ENCODE measurements at regions not wholly inside any gene's neighbourhood (a gene's known extent, or its start where the extent isn't known, plus 50 kb on each side); places are given as distances from the start of the nearest gene placed in this dataset.

DNA sequence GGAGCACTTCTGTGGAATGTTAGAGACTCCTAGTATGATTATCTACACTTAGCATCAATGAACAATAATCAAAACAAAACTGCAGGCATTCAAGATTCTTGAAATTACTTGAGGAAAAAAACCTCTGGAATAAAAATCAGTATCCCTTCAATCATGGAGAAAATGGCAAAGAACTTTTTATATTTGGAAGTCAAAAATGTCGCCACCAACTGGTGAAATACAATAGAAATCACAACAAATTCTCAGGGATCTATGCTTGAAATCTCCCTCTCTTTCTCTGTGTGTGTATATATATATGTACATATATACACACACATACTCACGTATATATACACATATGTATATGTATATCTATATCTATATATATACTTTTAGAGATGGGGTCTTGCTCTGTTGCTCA lies 378.9 kb upstream of the ALCAM start:
- no peak for DNase-seq
- H3K9me3 ChIP-seq, result no peaks in the 10 kb centered on the region
- no peaks in the 10 kb centered on the region for H3K4me1 ChIP-seq
- no peaks in the 10 kb centered on the region for H3K36me3 ChIP-seq
- intact Hi-C loops (cut with DNase I), result no loop called here
- TF ChIP-seq POLR2A (IDR thresholded peaks at IDR 0.05) (no peak), CTCF (IDR thresholded peaks at IDR 0.05) (no peak)
- H3K27ac ChIP-seq, result no peak overlapping the region
- H3K27me3 ChIP-seq, result no peaks in the 10 kb centered on the region
- WGBS, 4 donors, result 74 to 88% (median 83%) methylated on average over 2 of the region's 2 CpGs
- H3K4me3 ChIP-seq, result no peak overlapping the region
- no peak for ATAC-seq

DNA sequence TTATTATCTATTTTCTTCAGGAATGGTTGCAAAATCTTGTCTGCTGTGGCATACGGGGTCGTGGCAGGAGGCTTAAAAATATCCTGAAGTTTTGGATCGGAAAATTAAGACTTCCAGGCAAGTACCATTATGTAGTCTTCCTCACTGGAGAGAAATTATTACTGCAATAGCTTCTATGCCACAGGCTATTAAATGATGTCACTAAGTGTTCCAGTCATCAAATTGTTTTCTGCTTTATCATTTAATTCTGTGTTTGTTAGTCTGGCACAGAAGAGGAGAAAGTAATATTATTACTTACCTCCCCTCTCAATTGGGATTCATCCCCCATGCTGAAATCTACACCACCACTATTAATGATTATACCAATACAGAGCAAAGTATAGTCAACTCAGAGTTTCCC lies 378.2 kb upstream of the ALCAM start:
- 84 to 91% (median 89%) methylated on average over 3 of the region's 3 CpGs for WGBS, 4 donors
- intact Hi-C loops (cut with DNase I), result no loop called here
- no peaks in the 10 kb centered on the region for H3K27me3 ChIP-seq

DNA sequence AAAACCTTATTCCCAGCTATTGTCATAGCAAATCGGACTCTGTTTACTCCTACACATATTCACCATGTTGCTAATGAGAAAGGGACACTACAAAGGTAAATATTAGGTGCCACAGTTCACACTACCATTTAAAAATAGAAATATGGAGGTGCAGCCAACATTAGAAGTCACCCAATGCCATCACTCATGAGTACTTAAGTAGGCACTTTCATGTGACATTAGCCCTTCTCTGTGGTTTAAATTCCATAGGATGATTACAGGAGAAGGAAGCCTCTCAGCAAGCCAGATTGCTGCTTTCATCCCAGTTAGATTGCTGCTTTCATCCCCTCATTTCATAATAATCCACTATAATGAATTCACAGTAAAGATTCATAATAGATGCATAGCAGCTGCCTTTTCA lies 376.8 kb upstream of the ALCAM start:
- ATAC-seq, result peak; percentile 51 to 65 (median 58)
- no peak overlapping the region for H3K4me3 ChIP-seq

More for the DNA sequence above, 378.2 kb upstream of the ALCAM start:
- Histone ChIP-seq H3K27ac (no peak overlapping the region), H3K36me3 (no peaks in the 10 kb centered on the region), H3K4me3 (no peak overlapping the region), H3K4me1 (no peaks in the 10 kb centered on the region), H3K9me3 (no peaks in the 10 kb centered on the region)
- TF ChIP-seq POLR2A (IDR thresholded peaks at IDR 0.05) (no peak), CTCF (IDR thresholded peaks at IDR 0.05) (no peak)
- DNase-seq (no peak), ATAC-seq (no peak)

GRCh38 chr3:104990758-104991157 lies 376.0 kb upstream of the ALCAM start:
- DNase-seq, result no peak
- ATAC-seq, result no peak
- intact Hi-C loops (cut with DNase I), result no loop called here
- H3K4me1 ChIP-seq, result no peaks in the 10 kb centered on the region
- 63 to 69% (median 65%) methylated on average over 2 of the region's 2 CpGs for WGBS, 4 donors
- H3K27me3 ChIP-seq, result no peaks in the 10 kb centered on the region
- no peaks in the 10 kb centered on the region for H3K36me3 ChIP-seq
- H3K4me3 ChIP-seq, result no peak overlapping the region
- H3K27ac ChIP-seq, result no peak overlapping the region
- TF ChIP-seq POLR2A (IDR thresholded peaks at IDR 0.05) (no peak), CTCF (IDR thresholded peaks at IDR 0.05) (no peak)
- H3K9me3 ChIP-seq, result no peaks in the 10 kb centered on the region

More for the DNA sequence above, 376.8 kb upstream of the ALCAM start:
- Histone ChIP-seq H3K27ac (no peak overlapping the region), H3K36me3 (no peaks in the 10 kb centered on the region), H3K4me1 (no peaks in the 10 kb centered on the region), H3K9me3 (no peaks in the 10 kb centered on the region), H3K27me3 (no peaks in the 10 kb centered on the region)
- intact Hi-C loops (cut with DNase I), result no loop called here
- no peak for DNase-seq
- WGBS, 4 donors, result 40 to 56% (median 45%) methylated on average over 1 of the region's 1 CpG
- TF ChIP-seq CTCF (IDR thresholded peaks at IDR 0.05) (no peak), POLR2A (IDR thresholded peaks at IDR 0.05) (no peak)
